CD14-positive monocyte (primary cell): ENCODE measurements at regions not wholly inside any gene's neighbourhood (a gene's known extent, or its start where the extent isn't known, plus 50 kb on each side); places are given as distances from the start of the nearest gene placed in this dataset.
"Not testable (repeated sequence)": the region's sequence is repeated elsewhere in the genome, so short reads cannot be mapped to it uniquely, and the experiment has no call there.

Experiments used
- DNase-seq, 3 donors: peaks; one replicate each; pipeline ENCODE4 v3.0.0-alpha.2; 2011 to 2022
- H2AFZ ChIP-seq: 2 replicates; pipeline ENCODE4 v1.6.0; 2012; ENCODE audit warnings: mild to moderate bottlenecking, low read depth, low read length, inconsistent platforms; ENCODE audit not compliant: insufficient read depth, poor library complexity, severe bottlenecking
- H3K27ac ChIP-seq, 2 donors: 1 replicate in 1 of 2; 2 replicates in 1 of 2; pipeline ENCODE4 v1.5.1; 2012 to 2013; ENCODE audit warnings: low read length in 2 of 2, control low read depth in 1 of 2, inconsistent platforms in 1 of 2, low read depth in 1 of 2, mild to moderate bottlenecking in 1 of 2
- H3K27me3 ChIP-seq, 2 donors: one replicate each; pipeline versions ENCODE4 v1.6.0 to v1.6.1; 2011 to 2013; ENCODE audit warnings: low read length in 2 of 2; ENCODE audit not compliant: control insufficient read depth in 2 of 2, insufficient read depth in 2 of 2
- H3K36me3 ChIP-seq, 2 donors: replicated peaks in 1 of 2; 1 replicate in 1 of 2; 2 replicates in 1 of 2; pipeline versions ENCODE4 v1.5.1 to v1.6.1; 2012 to 2013; ENCODE audit warnings: low read length in 2 of 2, control low read depth in 1 of 2, inconsistent platforms in 1 of 2, mild to moderate bottlenecking in 1 of 2; ENCODE audit not compliant: insufficient read depth in 2 of 2, control insufficient read depth in 1 of 2
- H3K4me1 ChIP-seq, 2 donors: 1 replicate in 1 of 2; 2 replicates in 1 of 2; pipeline versions ENCODE4 v1.5.1 to v1.6.1; 2012 to 2013; ENCODE audit warnings: low read length in 2 of 2, control low read depth in 1 of 2, inconsistent platforms in 1 of 2, mild to moderate bottlenecking in 1 of 2, moderate library complexity in 1 of 2; ENCODE audit not compliant: insufficient read depth in 2 of 2, control insufficient read depth in 1 of 2
- H3K4me2 ChIP-seq: replicated peaks from 2 replicates; pipeline ENCODE3; 2012; ENCODE audit warnings: low read length, moderate library complexity, mild to moderate bottlenecking; ENCODE audit not compliant: poor library complexity, severe bottlenecking; ENCODE audit errors: extremely low read depth
- H3K4me3 ChIP-seq, 3 experiments: fragments of 200-600 bp in 1 of 3; sonication (generic) in 1 of 3; replicated peaks in 1 of 3; 1 replicate in 2 of 3; 2 replicates in 1 of 3; pipeline ENCODE4 v1.5.1; 2011 to 2013; ENCODE audit warnings: low read length in 3 of 3, mild to moderate bottlenecking in 3 of 3, control low read depth in 2 of 3, low read depth in 2 of 3, inconsistent platforms in 1 of 3, moderate library complexity in 1 of 3
- H3K79me2 ChIP-seq: 2 replicates; pipeline ENCODE4 v1.6.0; 2012; ENCODE audit warnings: mild to moderate bottlenecking, control low read depth, inconsistent platforms, low read length, moderate library complexity; ENCODE audit not compliant: insufficient read depth
- H3K9ac ChIP-seq: 2 replicates; pipeline ENCODE4 v1.6.0; 2017; ENCODE audit warnings: low read length, mild to moderate bottlenecking; ENCODE audit not compliant: insufficient read depth, poor library complexity, severe bottlenecking
- H3K9me3 ChIP-seq, 2 donors: replicated peaks in 1 of 2; 1 replicate in 1 of 2; 2 replicates in 1 of 2; pipeline versions ENCODE4 v1.5.1 to v1.6.1; 2012 to 2013; ENCODE audit warnings: low read length in 2 of 2, control low read depth in 1 of 2; ENCODE audit not compliant: control insufficient read depth in 1 of 2, insufficient read depth in 1 of 2
- H4K20me1 ChIP-seq: 2 replicates; pipeline ENCODE4 v1.6.0; 2012; ENCODE audit warnings: mild to moderate bottlenecking, low read length, control low read depth, moderate library complexity; ENCODE audit not compliant: insufficient read depth
- H3K27ac Mint-ChIP-seq, 7 donors: one replicate each; pipeline ENCODE4 v1.8.0; 2020; ENCODE audit warnings: mild to moderate bottlenecking in 7 of 7, mixed read lengths in 7 of 7, moderate library complexity in 6 of 7, inconsistent platforms in 2 of 7
- H3K27me3 Mint-ChIP-seq, 3 donors: one replicate each; pipeline ENCODE4 v1.8.0; 2021 to 2022; ENCODE audit warnings: low read depth in 3 of 3, mild to moderate bottlenecking in 3 of 3, mixed read lengths in 3 of 3, moderate library complexity in 3 of 3, inconsistent platforms in 1 of 3
- H3K36me3 Mint-ChIP-seq, 2 donors: one replicate each; pipeline ENCODE4 v1.8.0; 2020; ENCODE audit warnings: mixed read lengths in 2 of 2, inconsistent platforms in 1 of 2, mild to moderate bottlenecking in 1 of 2
- H3K4me1 Mint-ChIP-seq: one replicate; pipeline ENCODE4 v1.8.0; 2020; ENCODE audit warnings: mild to moderate bottlenecking, mixed read lengths
- H3K4me3 Mint-ChIP-seq, 2 donors: one replicate each; pipeline ENCODE4 v1.8.0; 2020; ENCODE audit warnings: mild to moderate bottlenecking in 2 of 2, mixed read lengths in 2 of 2, moderate library complexity in 1 of 2
- H3K9me3 Mint-ChIP-seq, 7 donors: one replicate each; pipeline ENCODE4 v1.8.0; 2020 to 2022; ENCODE audit warnings: mixed read lengths in 7 of 7, mild to moderate bottlenecking in 6 of 7, moderate library complexity in 6 of 7, inconsistent platforms in 2 of 7
- CTCF ChIP-seq: fragments of 200-600 bp; IDR thresholded peaks from one replicate; pipeline ENCODE4 v1.8.0; 2022; ENCODE audit warnings: antibody characterized with exemption, mild to moderate bottlenecking
- WGBS: methylation state at CpG from one replicate; pipeline ENCODE4 v1.1.5; 2013; ENCODE audit warnings: missing lambda C conversion rate; ENCODE audit not compliant: insufficient coverage; 5-methylcytosine and 5-hydroxymethylcytosine counted together
- intact Hi-C, 2 donors: fragments of 100-400 bp; cut with micrococcal nuclease; formaldehyde crosslinking; loops; one replicate each; pipeline versions ENCODE4 v1.15.0 to v1.15.1; 2023

GRCh38 chr6:14597090-14597489 lies 479.5 kb downstream of the CD83 start:
- no peaks in the 10 kb centered on the region for H3K27me3 Mint-ChIP-seq
- Histone ChIP-seq H3K4me3 (no peak overlapping the region), H3K9ac (no peak overlapping the region), H3K4me2 (peak overlapping the region; percentile 28), H3K27ac (peak overlapping the region in 1 of 2 donors; percentile 39), H2AFZ (no peak overlapping the region), H3K4me1 (peaks cover 22 to 43% of the 10 kb centered on the region in 2 donors), H4K20me1 (no peaks in the 10 kb centered on the region), H3K79me2 (no peaks in the 10 kb centered on the region), H3K9me3 (no peaks in the 10 kb centered on the region), H3K36me3 (no peaks in the 10 kb centered on the region), H3K27me3 (no peaks in the 10 kb centered on the region)
- intact Hi-C loops = no loop called here
- DNase-seq = peak; percentile 19 to 33 (median 32)
- peak overlapping the region in 5 of 7 donors; percentile 53 to 76 (median 69) for H3K27ac Mint-ChIP-seq
- peaks cover 32% of the 10 kb centered on the region for H3K4me1 Mint-ChIP-seq
- TF ChIP-seq CTCF = no peak
- no CpG with 5 or more reads among the region's 4 CpGs for WGBS
- no peaks in the 10 kb centered on the region for H3K36me3 Mint-ChIP-seq
- H3K9me3 Mint-ChIP-seq = peaks cover 0 to 7% (median 3%) of the 10 kb centered on the region in 7 donors
- no peak overlapping the region for H3K4me3 Mint-ChIP-seq

DNA sequence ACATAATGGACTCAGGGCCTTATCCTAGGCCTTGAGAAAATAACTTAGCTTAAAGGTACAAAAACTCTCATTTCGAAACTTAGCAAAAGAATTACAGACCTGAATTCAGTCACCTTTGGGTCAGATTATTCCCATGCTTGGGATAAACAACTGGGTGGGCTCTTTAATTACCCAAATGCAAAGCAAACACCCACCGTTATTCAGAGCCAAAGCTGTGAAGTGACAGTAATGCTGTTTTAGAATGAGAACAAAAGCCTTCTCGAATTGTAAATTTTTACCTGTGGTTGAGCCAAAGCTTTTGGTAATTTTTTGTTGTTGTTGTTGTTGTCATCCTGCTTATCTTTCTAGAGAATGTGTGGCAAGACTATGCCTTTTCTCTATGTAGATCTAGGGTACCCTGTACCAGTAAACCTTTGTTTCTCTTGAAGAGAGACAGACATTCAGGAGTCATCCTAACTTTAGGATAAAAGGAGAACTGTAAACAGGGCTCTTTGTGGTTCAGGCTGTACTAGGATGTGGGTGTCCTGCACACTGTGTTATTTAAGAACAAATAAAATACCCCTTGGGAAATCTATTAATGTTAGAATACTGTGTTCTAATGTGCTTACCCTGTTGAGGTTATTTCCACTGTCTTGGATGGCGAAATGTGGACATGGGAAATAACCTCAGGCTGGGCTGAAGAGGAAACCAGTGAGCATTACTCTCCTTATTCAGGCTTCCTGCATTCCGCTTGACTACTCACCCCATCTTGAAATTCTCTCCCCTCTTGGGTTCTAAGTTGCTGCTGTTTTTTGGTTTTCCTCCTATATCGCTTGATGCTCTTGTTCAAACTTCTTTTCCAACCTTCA lies 480.7 kb downstream of the CD83 start:
- peak overlapping the region in 3 of 7 donors; percentile 47 to 74 (median 55) for H3K27ac Mint-ChIP-seq

GRCh38 chr6:14600306-14600705 lies 482.7 kb downstream of the CD83 start:
- H3K79me2 ChIP-seq, H3K36me3 Mint-ChIP-seq, H3K9me3 ChIP-seq, H3K27me3 ChIP-seq, H3K4me3 ChIP-seq, H3K27me3 Mint-ChIP-seq, H3K4me3 Mint-ChIP-seq, H3K27ac Mint-ChIP-seq, H3K36me3 ChIP-seq, intact Hi-C loops, H3K27ac ChIP-seq, DNase-seq, H3K9ac ChIP-seq, H4K20me1 ChIP-seq, H2AFZ ChIP-seq, H3K4me2 ChIP-seq: not testable (repeated sequence)
- peaks cover 32% of the 10 kb centered on the region for H3K4me1 Mint-ChIP-seq
- peaks cover 0 to 15% (median 10%) of the 10 kb centered on the region in 7 donors for H3K9me3 Mint-ChIP-seq
- H3K4me1 ChIP-seq = peaks cover 22 to 43% of the 10 kb centered on the region in 2 donors
- WGBS = 98% methylated on average over 6 of the region's 8 CpGs

More for the DNA sequence above, 480.7 kb downstream of the CD83 start:
- no peaks in the 10 kb centered on the region for H3K79me2 ChIP-seq
- no peak for TF ChIP-seq CTCF
- peaks cover 22 to 43% of the 10 kb centered on the region in 2 donors for H3K4me1 ChIP-seq
- 36% methylated on average over 3 of the region's 6 CpGs for WGBS
- H3K36me3 ChIP-seq = no peaks in the 10 kb centered on the region
- intact Hi-C loops = no loop called here
- H3K9me3 ChIP-seq = no peaks in the 10 kb centered on the region
- Mint-ChIP-seq H3K36me3 (no peaks in the 10 kb centered on the region), H3K9me3 (peaks cover 0 to 14% (median 8%) of the 10 kb centered on the region in 7 donors), H3K4me3 (no peak overlapping the region), H3K27me3 (no peaks in the 10 kb centered on the region), H3K4me1 (peaks cover 32% of the 10 kb centered on the region)
- no peaks in the 10 kb centered on the region for H3K27me3 ChIP-seq
- H2AFZ ChIP-seq = no peak overlapping the region
- H3K4me3 ChIP-seq = no peak overlapping the region
- no peak overlapping the region for H3K4me2 ChIP-seq
- no peaks in the 10 kb centered on the region for H4K20me1 ChIP-seq
- DNase-seq = peak; percentile 50 to 88 (median 56)
- no peak overlapping the region for H3K9ac ChIP-seq
- no peak overlapping the region for H3K27ac ChIP-seq
